ENCODE measurements at regions not wholly inside any gene's neighbourhood (a gene's known extent, or its start where the extent isn't known, plus 50 kb on each side); places are given as distances from the start of the nearest gene placed in this dataset.

DNA sequence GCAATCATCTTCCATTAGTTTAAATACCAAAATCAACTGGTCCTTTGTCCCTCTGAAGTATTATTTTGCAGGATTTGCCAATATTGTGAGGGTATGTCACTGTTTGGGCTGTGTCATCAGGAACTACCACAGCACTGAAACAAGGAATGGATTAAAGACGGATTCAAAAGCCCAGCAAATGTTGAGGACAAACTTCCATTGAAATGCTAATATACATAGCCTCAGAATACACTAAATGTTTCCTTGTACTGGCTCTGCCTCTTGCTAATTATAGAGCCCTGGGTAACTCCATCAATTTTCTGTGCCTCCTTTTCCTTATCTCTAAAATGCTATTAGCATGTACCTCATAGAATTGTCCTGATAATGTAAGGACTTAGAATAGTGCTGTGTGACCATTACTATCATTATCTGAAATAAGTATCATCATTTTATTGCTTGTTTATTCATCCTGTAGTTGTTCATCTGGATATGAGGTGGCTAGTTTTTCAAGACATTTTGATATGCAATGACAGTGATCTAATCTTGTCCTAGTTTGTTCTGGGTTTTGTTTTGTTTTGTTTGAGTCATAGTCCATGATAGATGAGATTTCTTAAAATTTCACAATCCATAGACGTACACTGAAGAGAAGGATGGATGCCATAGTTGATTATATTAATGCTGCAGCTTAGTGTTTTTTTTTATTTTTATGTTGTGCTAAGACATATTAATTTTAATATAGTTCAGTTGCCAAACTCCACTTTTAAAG lies 333.4 kb upstream of the KCNH7 start:
- TF ChIP-seq, protein P1, sequence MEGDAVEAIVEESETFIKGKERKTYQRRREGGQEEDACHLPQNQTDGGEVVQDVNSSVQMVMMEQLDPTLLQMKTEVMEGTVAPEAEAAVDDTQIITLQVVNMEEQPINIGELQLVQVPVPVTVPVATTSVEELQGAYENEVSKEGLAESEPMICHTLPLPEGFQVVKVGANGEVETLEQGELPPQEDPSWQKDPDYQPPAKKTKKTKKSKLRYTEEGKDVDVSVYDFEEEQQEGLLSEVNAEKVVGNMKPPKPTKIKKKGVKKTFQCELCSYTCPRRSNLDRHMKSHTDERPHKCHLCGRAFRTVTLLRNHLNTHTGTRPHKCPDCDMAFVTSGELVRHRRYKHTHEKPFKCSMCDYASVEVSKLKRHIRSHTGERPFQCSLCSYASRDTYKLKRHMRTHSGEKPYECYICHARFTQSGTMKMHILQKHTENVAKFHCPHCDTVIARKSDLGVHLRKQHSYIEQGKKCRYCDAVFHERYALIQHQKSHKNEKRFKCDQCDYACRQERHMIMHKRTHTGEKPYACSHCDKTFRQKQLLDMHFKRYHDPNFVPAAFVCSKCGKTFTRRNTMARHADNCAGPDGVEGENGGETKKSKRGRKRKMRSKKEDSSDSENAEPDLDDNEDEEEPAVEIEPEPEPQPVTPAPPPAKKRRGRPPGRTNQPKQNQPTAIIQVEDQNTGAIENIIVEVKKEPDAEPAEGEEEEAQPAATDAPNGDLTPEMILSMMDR (IDR thresholded peaks at IDR 0.05; ENCODE audit: low read depth, low read length), result no peak
- no peaks in the 10 kb centered on the region for H3K36me3 ChIP-seq
- no peaks in the 10 kb centered on the region for H3K9me3 ChIP-seq (ENCODE audit: low read depth)
- no peaks in the 10 kb centered on the region for H3K27me3 ChIP-seq
- peaks cover 26% of the 10 kb centered on the region for H3K4me1 ChIP-seq (ENCODE audit: low read depth)
- H3K27ac ChIP-seq, result peak overlapping the region; percentile 65
- DNase-seq (ENCODE audit: low read depth in 1 of 2, low spot score in 1 of 2), result peak in 1 of 2 donors; percentile 9
- H3K4me3 ChIP-seq, result no peak overlapping the region

DNA sequence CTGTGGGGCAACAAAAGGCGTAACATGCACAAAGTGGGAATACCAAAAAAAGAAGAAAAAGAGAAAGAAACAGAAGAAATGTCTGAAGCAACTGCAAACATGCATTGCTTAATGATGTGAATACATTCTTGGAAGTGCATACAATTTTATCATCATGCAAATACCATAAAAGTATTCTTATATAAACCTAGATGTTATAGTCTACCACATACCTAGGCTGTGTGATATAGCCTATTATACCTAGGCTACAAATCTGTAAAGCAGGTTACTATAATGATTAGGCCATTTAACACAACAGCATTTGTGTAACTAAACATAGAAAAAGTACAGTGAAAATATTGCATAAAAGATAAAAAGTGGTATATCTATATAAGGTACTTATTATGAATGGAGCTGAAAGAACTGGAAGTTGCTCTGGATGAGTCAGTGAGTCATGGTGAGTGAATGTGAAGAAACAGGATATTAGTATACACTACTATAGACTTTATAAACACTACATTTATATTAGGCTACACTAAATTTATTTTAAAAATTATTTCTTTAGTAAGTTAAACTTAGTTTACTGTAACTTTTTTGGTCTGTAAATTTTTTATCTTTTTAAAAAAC lies 319.4 kb upstream of the KCNH7 start:
- Histone ChIP-seq H3K27ac (no peak overlapping the region), H3K27me3 (no peaks in the 10 kb centered on the region), H3K4me3 (no peak overlapping the region), H3K9me3 (ENCODE audit: low read depth) (no peaks in the 10 kb centered on the region), H3K4me1 (ENCODE audit: low read depth) (no peaks in the 10 kb centered on the region), H3K36me3 (no peaks in the 10 kb centered on the region)
- TF ChIP-seq, protein P1 (IDR thresholded peaks at IDR 0.05; ENCODE audit: low read depth, low read length), result no peak
- DNase-seq (ENCODE audit: low read depth in 1 of 2, low spot score in 1 of 2), result peak in 1 of 2 donors; percentile 68

DNA sequence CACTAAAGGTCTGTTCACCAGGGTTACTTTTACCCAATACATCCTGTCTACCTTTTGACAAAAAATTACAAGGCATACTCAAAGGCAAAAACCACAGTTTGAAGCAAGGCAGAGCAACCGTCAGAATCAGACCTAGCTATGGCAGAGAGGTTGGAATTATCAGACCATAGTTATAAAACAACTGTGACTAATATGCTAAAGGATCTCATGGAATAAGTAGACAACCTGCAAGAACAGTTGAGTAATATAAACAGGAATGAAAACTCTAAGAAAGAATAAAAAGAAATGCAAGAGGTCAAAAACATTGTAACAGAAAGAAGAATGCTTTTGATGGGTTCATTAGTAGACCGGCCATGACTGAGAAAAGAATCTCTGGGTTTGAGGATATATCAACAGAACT lies 318.8 kb upstream of the KCNH7 start:
- H3K27me3 ChIP-seq, result no peaks in the 10 kb centered on the region
- TF ChIP-seq, protein P1 (IDR thresholded peaks at IDR 0.05; ENCODE audit: low read depth, low read length), result no peak
- no peak overlapping the region for H3K4me3 ChIP-seq
- H3K27ac ChIP-seq, result no peak overlapping the region
- no peaks in the 10 kb centered on the region for H3K36me3 ChIP-seq
- H3K9me3 ChIP-seq (ENCODE audit: low read depth), result no peaks in the 10 kb centered on the region
- peak in 1 of 2 donors; percentile 28 for DNase-seq (ENCODE audit: low read depth in 1 of 2, low spot score in 1 of 2)
- no peaks in the 10 kb centered on the region for H3K4me1 ChIP-seq (ENCODE audit: low read depth)

DNA sequence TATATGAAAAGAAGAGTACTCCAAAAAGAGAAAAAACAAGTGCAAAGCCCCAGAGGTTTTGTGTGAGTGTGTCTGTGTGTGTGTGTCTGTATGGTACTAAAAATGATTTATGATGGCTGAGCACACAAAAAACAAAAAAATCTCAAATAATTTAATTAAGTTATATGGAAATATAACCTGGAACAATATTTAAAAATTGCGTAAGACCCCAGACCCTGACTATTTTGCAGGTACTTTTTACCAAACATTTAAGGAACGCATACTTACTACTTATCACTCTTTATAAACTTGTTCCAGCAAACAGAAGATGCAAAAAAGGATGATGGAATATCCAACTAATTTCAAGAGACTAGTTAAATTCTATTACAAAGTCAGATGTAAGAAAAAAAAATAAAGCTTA lies 317.4 kb upstream of the KCNH7 start:
- no peak for DNase-seq (ENCODE audit: low read depth in 1 of 2, low spot score in 1 of 2)
- H3K4me1 ChIP-seq (ENCODE audit: low read depth), result no peaks in the 10 kb centered on the region
- no peaks in the 10 kb centered on the region for H3K9me3 ChIP-seq (ENCODE audit: low read depth)
- no peak overlapping the region for H3K4me3 ChIP-seq
- TF ChIP-seq, protein P1 (IDR thresholded peaks at IDR 0.05; ENCODE audit: low read depth, low read length), result no peak
- no peak overlapping the region for H3K27ac ChIP-seq
- no peaks in the 10 kb centered on the region for H3K36me3 ChIP-seq
- no peaks in the 10 kb centered on the region for H3K27me3 ChIP-seq

DNA sequence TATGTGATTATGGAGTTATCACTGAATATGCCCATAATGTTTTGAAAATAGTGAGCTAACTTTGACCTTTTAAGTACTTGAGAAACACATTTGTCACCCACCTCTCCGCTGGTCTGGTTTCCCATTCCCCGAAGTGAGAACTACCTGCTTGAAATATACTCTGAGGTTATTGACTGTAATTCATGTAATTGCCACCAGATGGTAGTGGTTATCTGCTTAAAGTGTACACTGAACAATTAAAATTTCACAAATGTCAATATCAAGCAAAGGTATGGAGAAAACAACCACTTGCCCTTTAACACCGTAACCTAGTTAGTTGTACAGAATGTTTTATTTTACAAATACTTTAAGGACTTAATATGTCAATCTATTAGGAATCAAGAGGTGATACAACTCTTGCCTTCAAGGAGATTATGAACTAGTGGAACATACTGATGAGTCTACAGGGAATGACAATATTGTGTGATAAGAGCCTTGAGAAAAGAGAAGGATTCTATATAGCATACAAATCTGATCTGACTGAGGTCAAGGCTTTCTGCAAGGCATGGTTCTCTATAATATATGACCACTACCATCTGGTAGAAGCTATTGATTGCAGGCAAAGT lies 316.8 kb upstream of the KCNH7 start:
- TF ChIP-seq, protein P1 (IDR thresholded peaks at IDR 0.05; ENCODE audit: low read depth, low read length), result peak; percentile 53
- Histone ChIP-seq H3K36me3 (no peaks in the 10 kb centered on the region), H3K4me3 (no peak overlapping the region), H3K9me3 (ENCODE audit: low read depth) (no peaks in the 10 kb centered on the region), H3K4me1 (ENCODE audit: low read depth) (no peaks in the 10 kb centered on the region), H3K27me3 (no peaks in the 10 kb centered on the region), H3K27ac (no peak overlapping the region)
- peak; percentile 44 to 55 for DNase-seq (ENCODE audit: low read depth in 1 of 2, low spot score in 1 of 2)

Data from cardiac muscle cell (in vitro differentiated cells and primary cell).